SK-N-SH (cell line): ENCODE measurements at regions not wholly inside any gene's neighbourhood (a gene's known extent, or its start where the extent isn't known, plus 50 kb on each side); places are given as distances from the start of the nearest gene placed in this dataset.

ENCODE experiments used
- CHD2 ChIP-seq: fragments of 150-350 bp; IDR thresholded peaks from 2 replicates; pipeline ENCODE4 v1.6.1; 2018; ENCODE audit warnings: low read length; ENCODE audit not compliant: partially characterized antibody
- MAX ChIP-seq: IDR thresholded peaks from 2 replicates; pipeline ENCODE4 v1.4.0; 2012; ENCODE audit warnings: low read depth
- RAD21 ChIP-seq: IDR thresholded peaks from 2 replicates; pipeline ENCODE4 v1.6.1; 2012; ENCODE audit warnings: mild to moderate bottlenecking, low read length
- TAF1 ChIP-seq: IDR thresholded peaks from 2 replicates; pipeline ENCODE4 v1.6.1; 2012; ENCODE audit warnings: low read depth, mild to moderate bottlenecking, low read length, moderate library complexity, borderline replicate concordance
- TEAD4 ChIP-seq: IDR thresholded peaks from 2 replicates; pipeline ENCODE4 v1.4.0; 2012; ENCODE audit warnings: mild to moderate bottlenecking, borderline replicate concordance; ENCODE audit not compliant: insufficient read depth
- YY1 ChIP-seq: IDR thresholded peaks from 2 replicates; pipeline ENCODE4 v1.4.0; 2012; ENCODE audit warnings: low read depth, mild to moderate bottlenecking
- TF ChIP-seq, protein P1 (sequence below): fragments of 200-600 bp; sonication (generic); IDR thresholded peaks from 2 replicates; pipeline ENCODE4 v1.6.1; 2017; ENCODE audit warnings: antibody characterized with exemption, mild to moderate bottlenecking, moderate library complexity
- TF ChIP-seq, protein P2 (sequence below): IDR thresholded peaks from 2 replicates; pipeline ENCODE4; 2012
- TF ChIP-seq, protein P3 (sequence below): IDR thresholded peaks from 2 replicates; pipeline ENCODE4 v1.6.1; 2012; ENCODE audit warnings: mild to moderate bottlenecking, low read depth, low read length, moderate library complexity

DNA sequence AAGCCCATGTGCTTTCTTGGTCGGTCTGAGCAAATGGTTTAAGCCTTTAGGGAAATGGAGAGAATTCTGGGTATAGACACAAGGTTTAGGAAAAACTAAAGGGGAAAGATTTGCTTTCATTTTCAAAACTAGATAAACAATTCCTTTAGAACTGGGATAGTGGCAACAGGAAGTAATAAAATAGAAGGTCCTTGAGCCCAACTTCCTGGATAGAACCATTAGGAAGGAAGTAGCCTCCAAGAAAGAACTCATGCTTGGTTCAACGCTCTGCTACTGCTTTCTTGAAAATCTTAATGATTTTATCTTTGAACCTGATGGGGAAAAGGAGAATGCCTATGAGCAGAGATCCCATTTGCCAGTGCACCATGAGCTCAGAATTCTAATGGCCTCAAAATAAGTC, 147.0 kb upstream of the THRB start:
- TF ChIP-seq, protein P1, sequence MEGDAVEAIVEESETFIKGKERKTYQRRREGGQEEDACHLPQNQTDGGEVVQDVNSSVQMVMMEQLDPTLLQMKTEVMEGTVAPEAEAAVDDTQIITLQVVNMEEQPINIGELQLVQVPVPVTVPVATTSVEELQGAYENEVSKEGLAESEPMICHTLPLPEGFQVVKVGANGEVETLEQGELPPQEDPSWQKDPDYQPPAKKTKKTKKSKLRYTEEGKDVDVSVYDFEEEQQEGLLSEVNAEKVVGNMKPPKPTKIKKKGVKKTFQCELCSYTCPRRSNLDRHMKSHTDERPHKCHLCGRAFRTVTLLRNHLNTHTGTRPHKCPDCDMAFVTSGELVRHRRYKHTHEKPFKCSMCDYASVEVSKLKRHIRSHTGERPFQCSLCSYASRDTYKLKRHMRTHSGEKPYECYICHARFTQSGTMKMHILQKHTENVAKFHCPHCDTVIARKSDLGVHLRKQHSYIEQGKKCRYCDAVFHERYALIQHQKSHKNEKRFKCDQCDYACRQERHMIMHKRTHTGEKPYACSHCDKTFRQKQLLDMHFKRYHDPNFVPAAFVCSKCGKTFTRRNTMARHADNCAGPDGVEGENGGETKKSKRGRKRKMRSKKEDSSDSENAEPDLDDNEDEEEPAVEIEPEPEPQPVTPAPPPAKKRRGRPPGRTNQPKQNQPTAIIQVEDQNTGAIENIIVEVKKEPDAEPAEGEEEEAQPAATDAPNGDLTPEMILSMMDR = no peak
- TF ChIP-seq CHD2 = no peak
- TF ChIP-seq, protein P2, sequence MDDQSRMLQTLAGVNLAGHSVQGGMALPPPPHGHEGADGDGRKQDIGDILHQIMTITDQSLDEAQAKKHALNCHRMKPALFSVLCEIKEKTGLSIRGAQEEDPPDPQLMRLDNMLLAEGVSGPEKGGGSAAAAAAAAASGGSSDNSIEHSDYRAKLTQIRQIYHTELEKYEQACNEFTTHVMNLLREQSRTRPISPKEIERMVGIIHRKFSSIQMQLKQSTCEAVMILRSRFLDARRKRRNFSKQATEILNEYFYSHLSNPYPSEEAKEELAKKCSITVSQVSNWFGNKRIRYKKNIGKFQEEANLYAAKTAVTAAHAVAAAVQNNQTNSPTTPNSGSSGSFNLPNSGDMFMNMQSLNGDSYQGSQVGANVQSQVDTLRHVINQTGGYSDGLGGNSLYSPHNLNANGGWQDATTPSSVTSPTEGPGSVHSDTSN = no peak
- no peak for TF ChIP-seq TEAD4
- no peak for TF ChIP-seq TAF1
- no peak for TF ChIP-seq MAX
- TF ChIP-seq RAD21 = no peak
- no peak for TF ChIP-seq YY1
- TF ChIP-seq, protein P3, sequence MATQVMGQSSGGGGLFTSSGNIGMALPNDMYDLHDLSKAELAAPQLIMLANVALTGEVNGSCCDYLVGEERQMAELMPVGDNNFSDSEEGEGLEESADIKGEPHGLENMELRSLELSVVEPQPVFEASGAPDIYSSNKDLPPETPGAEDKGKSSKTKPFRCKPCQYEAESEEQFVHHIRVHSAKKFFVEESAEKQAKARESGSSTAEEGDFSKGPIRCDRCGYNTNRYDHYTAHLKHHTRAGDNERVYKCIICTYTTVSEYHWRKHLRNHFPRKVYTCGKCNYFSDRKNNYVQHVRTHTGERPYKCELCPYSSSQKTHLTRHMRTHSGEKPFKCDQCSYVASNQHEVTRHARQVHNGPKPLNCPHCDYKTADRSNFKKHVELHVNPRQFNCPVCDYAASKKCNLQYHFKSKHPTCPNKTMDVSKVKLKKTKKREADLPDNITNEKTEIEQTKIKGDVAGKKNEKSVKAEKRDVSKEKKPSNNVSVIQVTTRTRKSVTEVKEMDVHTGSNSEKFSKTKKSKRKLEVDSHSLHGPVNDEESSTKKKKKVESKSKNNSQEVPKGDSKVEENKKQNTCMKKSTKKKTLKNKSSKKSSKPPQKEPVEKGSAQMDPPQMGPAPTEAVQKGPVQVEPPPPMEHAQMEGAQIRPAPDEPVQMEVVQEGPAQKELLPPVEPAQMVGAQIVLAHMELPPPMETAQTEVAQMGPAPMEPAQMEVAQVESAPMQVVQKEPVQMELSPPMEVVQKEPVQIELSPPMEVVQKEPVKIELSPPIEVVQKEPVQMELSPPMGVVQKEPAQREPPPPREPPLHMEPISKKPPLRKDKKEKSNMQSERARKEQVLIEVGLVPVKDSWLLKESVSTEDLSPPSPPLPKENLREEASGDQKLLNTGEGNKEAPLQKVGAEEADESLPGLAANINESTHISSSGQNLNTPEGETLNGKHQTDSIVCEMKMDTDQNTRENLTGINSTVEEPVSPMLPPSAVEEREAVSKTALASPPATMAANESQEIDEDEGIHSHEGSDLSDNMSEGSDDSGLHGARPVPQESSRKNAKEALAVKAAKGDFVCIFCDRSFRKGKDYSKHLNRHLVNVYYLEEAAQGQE = no peak
